IMR-90 (cell line): ENCODE measurements at regions not wholly inside any gene's neighbourhood (a gene's known extent, or its start where the extent isn't known, plus 50 kb on each side); places are given as distances from the start of the nearest gene placed in this dataset.

Experiments
- ATAC-seq: fragments of 200-7000 bp; cut with Tn5 transposase; 2 replicates; pipeline ENCODE4 v1.9.1; 2020; ENCODE audit warnings: low read depth, mild to moderate bottlenecking, moderate library complexity
- BruUV-seq: library from RNA; stranded (reverse); fragments of 400-500 nt; replicated peaks from 2 replicates; lab custom pipeline; 2021; lab: Mats Ljungman, UMichigan
- CTCF ChIA-PET: fragments of 300-600 bp; formaldehyde crosslinking; extraction: SDS; loops from one replicate; lab custom pipeline; 2021; ENCODE audit warnings: antibody characterized with exemption; lab: Yijun Ruan, JAX
- POLR2A ChIA-PET: fragments of 300-600 bp; sonication (Branson Sonifier 250); formaldehyde crosslinking; loops from one replicate; lab custom pipeline; 2022; ENCODE audit warnings: antibody characterized with exemption; ENCODE audit not compliant: unreplicated experiment; lab: Charles Lee
- DNase-seq: peaks from one replicate; pipeline ENCODE4 v3.0.0; 2013
- H2AFZ ChIP-seq: replicated peaks from 2 replicates; pipeline ENCODE3; 2013; ENCODE audit warnings: low read length, mild to moderate bottlenecking; ENCODE audit not compliant: poor library complexity
- H2AK5ac ChIP-seq: 2 replicates; pipeline ENCODE4 v1.6.1; 2013; ENCODE audit warnings: low read depth, low read length, inconsistent platforms
- H2AK9ac ChIP-seq: replicated peaks from 2 replicates; pipeline ENCODE3; 2013; ENCODE audit warnings: mild to moderate bottlenecking, low read depth, low read length, moderate library complexity; ENCODE audit not compliant: poor library complexity
- H2BK120ac ChIP-seq: 2 replicates; pipeline ENCODE4 v1.6.1; 2013; ENCODE audit warnings: low read depth, low read length, inconsistent platforms
- H2BK15ac ChIP-seq: 3 replicates; pipeline ENCODE4 v1.6.1; 2013; ENCODE audit warnings: low read depth, low read length, inconsistent platforms
- H2BK20ac ChIP-seq: 2 replicates; pipeline ENCODE4 v1.6.1; 2013; ENCODE audit warnings: low read depth, mild to moderate bottlenecking, inconsistent platforms, low read length, moderate library complexity
- H2BK5ac ChIP-seq: 2 replicates; pipeline ENCODE4 v1.6.1; 2013; ENCODE audit warnings: mild to moderate bottlenecking, low read depth, low read length, inconsistent platforms; ENCODE audit not compliant: poor library complexity, severe bottlenecking
- H3K14ac ChIP-seq: replicated peaks from 2 replicates; pipeline ENCODE4 v1.6.1; 2013; ENCODE audit warnings: low read depth, low read length, inconsistent platforms
- H3K18ac ChIP-seq: 2 replicates; pipeline ENCODE4 v1.6.1; 2013; ENCODE audit warnings: low read depth, low read length, control low read depth
- H3K23ac ChIP-seq: 2 replicates; pipeline ENCODE4 v1.6.1; 2013; ENCODE audit warnings: low read depth, low read length, inconsistent platforms
- H3K27ac ChIP-seq: 2 replicates; pipeline ENCODE4 v1.5.1; 2013; ENCODE audit warnings: mild to moderate bottlenecking, control low read depth, low read length; ENCODE audit not compliant: insufficient read depth
- H3K27me3 ChIP-seq: 2 replicates; pipeline ENCODE4 v1.6.1; 2013; ENCODE audit warnings: low read length; ENCODE audit not compliant: control insufficient read depth, insufficient read depth
- H3K36me3 ChIP-seq: 2 replicates; pipeline ENCODE4 v1.6.1; 2013; ENCODE audit warnings: low read length, mixed read lengths; ENCODE audit not compliant: control insufficient read depth, insufficient read depth
- H3K4ac ChIP-seq: 2 replicates; pipeline ENCODE4 v1.6.1; 2013; ENCODE audit warnings: low read depth, low read length, inconsistent platforms
- H3K4me1 ChIP-seq: 2 replicates; pipeline ENCODE4 v1.6.1; 2013; ENCODE audit warnings: low read length, mixed read lengths; ENCODE audit not compliant: control insufficient read depth, insufficient read depth
- H3K4me2 ChIP-seq: 2 replicates; pipeline ENCODE4 v1.6.1; 2013; ENCODE audit warnings: low read depth, mild to moderate bottlenecking, control low read depth, low read length, moderate library complexity
- H3K4me3 ChIP-seq: 2 replicates; pipeline ENCODE4 v1.5.1; 2013; ENCODE audit warnings: low read depth, mild to moderate bottlenecking, control low read depth, low read length, moderate library complexity; ENCODE audit not compliant: insufficient read depth
- H3K56ac ChIP-seq: 2 replicates; pipeline ENCODE4 v1.6.1; 2013; ENCODE audit warnings: low read length, inconsistent platforms; ENCODE audit not compliant: insufficient read depth; ENCODE audit errors: extremely low read depth
- H3K79me1 ChIP-seq, 2 experiments: 2 replicates each; pipeline ENCODE4 v1.6.1; 2013; ENCODE audit warnings: low read length in 2 of 2, inconsistent platforms in 1 of 2, low read depth in 1 of 2
- H3K9ac ChIP-seq: 2 replicates; pipeline ENCODE4 v1.6.1; 2013; ENCODE audit warnings: low read depth, low read length, control low read depth
- H3K9me1 ChIP-seq: 2 replicates; pipeline ENCODE4 v1.6.1; 2013; ENCODE audit warnings: low read length, inconsistent platforms; ENCODE audit not compliant: insufficient read depth
- H3K9me3 ChIP-seq: 2 replicates; pipeline ENCODE4 v1.6.1; 2013; ENCODE audit warnings: low read length; ENCODE audit not compliant: control insufficient read depth, insufficient read depth
- H4K20me1 ChIP-seq: 2 replicates; pipeline ENCODE4 v1.6.1; 2013; ENCODE audit warnings: low read length, inconsistent platforms; ENCODE audit not compliant: insufficient read depth
- H4K5ac ChIP-seq: 2 replicates; pipeline ENCODE4 v1.6.1; 2013; ENCODE audit warnings: mild to moderate bottlenecking, low read depth, low read length, control low read depth
- H4K8ac ChIP-seq, 2 experiments: 2 replicates each; pipeline ENCODE4 v1.6.1; 2013; ENCODE audit warnings: low read depth in 2 of 2, low read length in 2 of 2, control low read depth in 1 of 2, inconsistent platforms in 1 of 2
- H4K91ac ChIP-seq: 2 replicates; pipeline ENCODE4 v1.6.1; 2013; ENCODE audit warnings: low read depth, low read length, inconsistent platforms; ENCODE audit not compliant: insufficient read depth
- BHLHE40 ChIP-seq: fragments of 150-350 bp; IDR thresholded peaks from 2 replicates; pipeline ENCODE4 v1.6.1; 2016; ENCODE audit warnings: mild to moderate bottlenecking, low read depth, low read length
- CEBPB ChIP-seq: IDR thresholded peaks from 2 replicates; pipeline ENCODE4 v1.6.1; 2012; ENCODE audit warnings: low read depth, low read length, improper control_type of control experiment
- CHD1 ChIP-seq: IDR thresholded peaks from 2 replicates; pipeline ENCODE4 v1.6.1; 2012; ENCODE audit warnings: low read depth, low read length, improper control_type of control experiment
- CTCF ChIP-seq: conservative IDR thresholded peaks from 2 replicates; pipeline ENCODE4 v1.5.1; 2012; ENCODE audit warnings: mild to moderate bottlenecking, low read depth, low read length, improper control_type of control experiment
- FOS ChIP-seq: fragments of 150-350 bp; IDR thresholded peaks from 2 replicates; pipeline ENCODE4 v1.6.1; 2016; ENCODE audit warnings: low read depth, low read length
- MAFK ChIP-seq: IDR thresholded peaks from 2 replicates; pipeline ENCODE4 v1.6.1; 2012; ENCODE audit warnings: low read depth, low read length, improper control_type of control experiment
- MAZ ChIP-seq: IDR thresholded peaks from 2 replicates; pipeline ENCODE4 v1.6.1; 2012; ENCODE audit warnings: low read depth, mild to moderate bottlenecking, low read length, improper control_type of control experiment, moderate library complexity, borderline replicate concordance
- MXI1 ChIP-seq: IDR thresholded peaks from 2 replicates; pipeline ENCODE4 v1.6.1; 2012; ENCODE audit warnings: low read depth, mild to moderate bottlenecking, low read length, moderate library complexity, borderline replicate concordance
- NFE2L2 ChIP-seq: fragments of 150-350 bp; IDR thresholded peaks from 2 replicates; pipeline ENCODE4 v1.6.1; 2016; ENCODE audit warnings: low read depth, mild to moderate bottlenecking, low read length
- POLR2A ChIP-seq: IDR thresholded peaks from 2 replicates; pipeline ENCODE4 v1.6.1; 2012; ENCODE audit warnings: mild to moderate bottlenecking, low read depth, low read length
- RAD21 ChIP-seq: IDR thresholded peaks from 2 replicates; pipeline ENCODE4 v1.6.1; 2012; ENCODE audit warnings: low read length, improper control_type of control experiment
- RCOR1 ChIP-seq: IDR thresholded peaks from 2 replicates; pipeline ENCODE4 v1.6.1; 2012; ENCODE audit warnings: mild to moderate bottlenecking, low read length, improper control_type of control experiment; ENCODE audit not compliant: insufficient replicate concordance
- RFX5 ChIP-seq: IDR thresholded peaks from 2 replicates; pipeline ENCODE4 v1.8.0; 2012; ENCODE audit warnings: low read depth, mild to moderate bottlenecking, low read length, moderate library complexity
- SMC3 ChIP-seq: fragments of 150-350 bp; IDR thresholded peaks from 2 replicates; pipeline ENCODE4 v1.6.1; 2016; ENCODE audit warnings: low read depth, mild to moderate bottlenecking, antibody characterized with exemption, low read length, moderate library complexity
- USF2 ChIP-seq: fragments of 150-350 bp; IDR thresholded peaks from 2 replicates; pipeline ENCODE4 v1.6.1; 2017; ENCODE audit warnings: mild to moderate bottlenecking, antibody characterized with exemption, low read length, low read depth
- WGBS, 2 experiments: methylation state at CpG; one replicate each; pipeline versions ENCODE4 v1.1.5 to v1.1.7; 2013; ENCODE audit warnings: missing lambda C conversion rate in 2 of 2; ENCODE audit not compliant: insufficient read length in 1 of 2; ENCODE audit errors: extremely low coverage in 2 of 2; 5-methylcytosine and 5-hydroxymethylcytosine counted together
- dilution Hi-C: fragments of 300-500 bp; cut with HindIII; formaldehyde crosslinking; loops from one replicate; pipeline ENCODE4 v1.14.3; 2018; ENCODE audit warnings: low sequenced_read_pairs; ENCODE audit not compliant: unreplicated experiment
- in situ Hi-C: fragments of 300-500 bp; cut with MboI; formaldehyde crosslinking; loops from 3 replicates; pipeline ENCODE4 v1.14.3; 2019; ENCODE audit warnings: low sequenced_read_pairs, inconsistent platforms, mixed read lengths
- intact Hi-C: fragments of 100-400 bp; cut with micrococcal nuclease; formaldehyde crosslinking; loops from 2 replicates; pipeline ENCODE4 v1.10.0; 2022
- TF ChIP-seq, protein P1 (sequence below): fragments of 150-350 bp; IDR thresholded peaks from 2 replicates; pipeline ENCODE4 v1.6.1; 2016; ENCODE audit warnings: low read depth, mild to moderate bottlenecking, low read length, moderate library complexity, borderline replicate concordance

DNA sequence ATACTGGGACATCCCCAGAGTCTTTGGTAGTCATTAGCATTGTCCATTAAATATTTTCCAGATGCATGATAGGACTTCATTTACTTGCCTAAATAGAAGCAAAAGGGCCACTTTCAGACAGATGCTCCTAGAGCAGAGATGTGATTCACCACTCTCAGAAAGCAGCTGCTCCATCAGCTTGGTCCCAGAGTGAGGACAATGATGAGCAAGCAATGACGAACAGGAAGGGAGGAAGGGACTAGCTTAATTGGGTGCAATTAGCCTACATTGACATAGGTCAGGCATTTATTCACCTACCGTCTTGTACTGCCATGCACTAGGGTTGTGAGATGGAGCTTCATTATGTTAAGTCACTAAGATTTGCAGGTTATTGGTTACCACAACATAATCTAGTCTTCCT, 85.1 kb upstream of the PLXNA2 start:
- Histone ChIP-seq H3K9ac (no peak overlapping the region), H3K36me3 (no peaks in the 10 kb centered on the region), H3K56ac (no peak overlapping the region), H2BK15ac (no peak overlapping the region), H4K8ac (no peak overlapping the region), H4K20me1 (no peaks in the 10 kb centered on the region), H3K4me1 (no peaks in the 10 kb centered on the region), H3K9me1 (no peaks in the 10 kb centered on the region), H2BK5ac (no peak overlapping the region), H2AK5ac (no peak overlapping the region), H3K9me3 (no peaks in the 10 kb centered on the region), H2AFZ (no peak overlapping the region), H4K5ac (no peak overlapping the region), H4K91ac (no peak overlapping the region), H2AK9ac (no peak overlapping the region), H3K79me1 (no peaks in the 10 kb centered on the region), H3K27ac (no peak overlapping the region), H3K4me3 (no peak overlapping the region), H3K4me2 (no peak overlapping the region), H3K27me3 (no peaks in the 10 kb centered on the region), H3K23ac (no peak overlapping the region), H3K4ac (no peak overlapping the region), H3K14ac (no peak overlapping the region), H3K18ac (no peak overlapping the region), H2BK120ac (no peak overlapping the region), H2BK20ac (no peak overlapping the region)
- no CpG with 5 or more reads among the region's 2 CpGs for WGBS, 2 experiments
- no TSS peak for BruUV-seq
- ChIA-PET CTCF (no interaction called here), POLR2A (no interaction called here)
- no peak for TF ChIP-seq CTCF
- TF ChIP-seq CHD1 = no peak
- TF ChIP-seq SMC3 = no peak
- no peak for TF ChIP-seq USF2
- no peak for TF ChIP-seq NFE2L2
- TF ChIP-seq RCOR1 = no peak
- TF ChIP-seq, protein P1, sequence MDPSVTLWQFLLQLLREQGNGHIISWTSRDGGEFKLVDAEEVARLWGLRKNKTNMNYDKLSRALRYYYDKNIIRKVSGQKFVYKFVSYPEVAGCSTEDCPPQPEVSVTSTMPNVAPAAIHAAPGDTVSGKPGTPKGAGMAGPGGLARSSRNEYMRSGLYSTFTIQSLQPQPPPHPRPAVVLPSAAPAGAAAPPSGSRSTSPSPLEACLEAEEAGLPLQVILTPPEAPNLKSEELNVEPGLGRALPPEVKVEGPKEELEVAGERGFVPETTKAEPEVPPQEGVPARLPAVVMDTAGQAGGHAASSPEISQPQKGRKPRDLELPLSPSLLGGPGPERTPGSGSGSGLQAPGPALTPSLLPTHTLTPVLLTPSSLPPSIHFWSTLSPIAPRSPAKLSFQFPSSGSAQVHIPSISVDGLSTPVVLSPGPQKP = no peak
- no peak for TF ChIP-seq FOS
- no peak for TF ChIP-seq POLR2A
- no peak for TF ChIP-seq RAD21
- no peak for TF ChIP-seq MAFK
- no peak for TF ChIP-seq CEBPB
- TF ChIP-seq RFX5 = no peak
- TF ChIP-seq MXI1 = no peak
- no peak for TF ChIP-seq BHLHE40
- no peak for TF ChIP-seq MAZ
- dilution Hi-C loops (no loop called here), in situ Hi-C loops (no loop called here), intact Hi-C loops (no loop called here)
- DNase-seq (no peak), ATAC-seq (no peak)
